ENCODE measurements at regions not wholly inside any gene's neighbourhood (a gene's known extent, or its start where the extent isn't known, plus 50 kb on each side); places are given as distances from the start of the nearest gene placed in this dataset.
"Not testable (repeated sequence)": the region's sequence is repeated elsewhere in the genome, so short reads cannot be mapped to it uniquely, and the experiment has no call there.

- Histone ChIP-seq H3K4me3 (no peak overlapping the region), H3K4me1 (no peaks in the 10 kb centered on the region), H3K9me3 (peaks cover 18 to 41% of the 10 kb centered on the region in 2 donors), H3K27me3 (no peaks in the 10 kb centered on the region), H3K27ac (no peak overlapping the region), H3K36me3 (no peaks in the 10 kb centered on the region)
- TF ChIP-seq, protein P1, sequence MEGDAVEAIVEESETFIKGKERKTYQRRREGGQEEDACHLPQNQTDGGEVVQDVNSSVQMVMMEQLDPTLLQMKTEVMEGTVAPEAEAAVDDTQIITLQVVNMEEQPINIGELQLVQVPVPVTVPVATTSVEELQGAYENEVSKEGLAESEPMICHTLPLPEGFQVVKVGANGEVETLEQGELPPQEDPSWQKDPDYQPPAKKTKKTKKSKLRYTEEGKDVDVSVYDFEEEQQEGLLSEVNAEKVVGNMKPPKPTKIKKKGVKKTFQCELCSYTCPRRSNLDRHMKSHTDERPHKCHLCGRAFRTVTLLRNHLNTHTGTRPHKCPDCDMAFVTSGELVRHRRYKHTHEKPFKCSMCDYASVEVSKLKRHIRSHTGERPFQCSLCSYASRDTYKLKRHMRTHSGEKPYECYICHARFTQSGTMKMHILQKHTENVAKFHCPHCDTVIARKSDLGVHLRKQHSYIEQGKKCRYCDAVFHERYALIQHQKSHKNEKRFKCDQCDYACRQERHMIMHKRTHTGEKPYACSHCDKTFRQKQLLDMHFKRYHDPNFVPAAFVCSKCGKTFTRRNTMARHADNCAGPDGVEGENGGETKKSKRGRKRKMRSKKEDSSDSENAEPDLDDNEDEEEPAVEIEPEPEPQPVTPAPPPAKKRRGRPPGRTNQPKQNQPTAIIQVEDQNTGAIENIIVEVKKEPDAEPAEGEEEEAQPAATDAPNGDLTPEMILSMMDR (IDR thresholded peaks at IDR 0.05) = no peak
- no peak for DNase-seq (ENCODE audit: low spot score)
These were observed 107.2 kb upstream of the C2CD4B start for GRCh38 chr15:62272290-62272689.

DNA sequence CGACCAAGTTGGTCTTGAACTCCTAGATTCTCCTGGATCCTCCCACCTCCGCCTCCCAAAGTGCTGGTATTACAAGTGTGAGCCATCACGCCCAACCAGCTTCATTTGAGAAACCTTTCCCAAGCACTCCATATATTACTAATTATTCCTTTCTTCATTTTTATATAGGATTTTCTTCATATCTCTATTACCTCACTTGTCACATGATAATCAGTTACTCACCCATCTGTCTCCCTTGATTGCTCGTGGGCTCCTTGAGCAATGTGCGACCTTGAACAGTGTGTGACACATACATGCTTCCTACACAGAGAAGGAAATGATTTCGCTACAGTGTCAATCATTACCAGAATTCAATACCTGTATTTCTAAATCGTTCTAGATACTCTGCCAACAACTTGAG lies 110.7 kb upstream of the C2CD4B start:
- H3K27me3 ChIP-seq = no peaks in the 10 kb centered on the region
- H3K9me3 ChIP-seq = peaks cover 0 to 7% of the 10 kb centered on the region in 2 donors
- DNase-seq (ENCODE audit: low spot score) = no peak
- no peak overlapping the region for H3K4me3 ChIP-seq
- no peaks in the 10 kb centered on the region for H3K4me1 ChIP-seq
- H3K27ac ChIP-seq = no peak overlapping the region
- TF ChIP-seq, protein P1 (IDR thresholded peaks at IDR 0.05) = no peak
- no peaks in the 10 kb centered on the region for H3K36me3 ChIP-seq

- H3K4me1 ChIP-seq = no peaks in the 10 kb centered on the region
- no peaks in the 10 kb centered on the region for H3K27me3 ChIP-seq
- H3K4me3 ChIP-seq = no peak overlapping the region
- no peak for DNase-seq (ENCODE audit: low spot score)
- no peaks in the 10 kb centered on the region for H3K9me3 ChIP-seq
- TF ChIP-seq, protein P1 (IDR thresholded peaks at IDR 0.05) = no peak
- H3K27ac ChIP-seq = no peak overlapping the region
- no peaks in the 10 kb centered on the region for H3K36me3 ChIP-seq
These were observed 112.8 kb upstream of the C2CD4B start for GRCh38 chr15:62277816-62278394.

DNA sequence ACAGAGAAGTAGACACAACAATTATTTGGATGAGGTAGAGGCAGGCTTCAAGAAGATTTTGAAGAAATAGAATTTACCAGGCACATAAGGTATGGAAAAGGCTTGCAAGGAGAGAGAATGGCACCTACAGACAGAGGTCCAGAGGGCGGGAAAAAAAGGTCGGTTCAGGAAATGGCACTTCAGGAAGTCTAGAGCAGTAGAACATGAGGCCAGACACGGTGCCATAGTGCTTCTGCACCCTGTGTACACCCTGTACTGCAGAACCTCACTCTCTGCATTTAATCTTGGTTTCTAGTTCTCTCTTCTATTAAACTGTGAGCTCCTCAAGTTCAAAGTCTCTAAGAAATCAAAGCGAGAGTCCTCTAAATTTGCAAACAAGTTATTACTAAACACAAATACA lies 113.4 kb upstream of the C2CD4B start:
- no peak for DNase-seq (ENCODE audit: low spot score)
- no peaks in the 10 kb centered on the region for H3K27me3 ChIP-seq
- H3K9me3 ChIP-seq = no peaks in the 10 kb centered on the region
- no peaks in the 10 kb centered on the region for H3K4me1 ChIP-seq
- H3K36me3 ChIP-seq = no peaks in the 10 kb centered on the region
- H3K27ac ChIP-seq = no peak overlapping the region
- no peak overlapping the region for H3K4me3 ChIP-seq
- TF ChIP-seq, protein P1 (IDR thresholded peaks at IDR 0.05) = no peak

GRCh38 chr15:62279041-62279440 lies 114.0 kb upstream of the C2CD4B start:
- no peaks in the 10 kb centered on the region for H3K27me3 ChIP-seq
- H3K27ac ChIP-seq = no peak overlapping the region
- no peaks in the 10 kb centered on the region for H3K36me3 ChIP-seq
- no peak overlapping the region for H3K4me3 ChIP-seq
- H3K9me3 ChIP-seq = no peaks in the 10 kb centered on the region
- TF ChIP-seq, protein P1 (IDR thresholded peaks at IDR 0.05) = no peak
- H3K4me1 ChIP-seq = no peaks in the 10 kb centered on the region
- DNase-seq (ENCODE audit: low spot score) = no peak

DNA sequence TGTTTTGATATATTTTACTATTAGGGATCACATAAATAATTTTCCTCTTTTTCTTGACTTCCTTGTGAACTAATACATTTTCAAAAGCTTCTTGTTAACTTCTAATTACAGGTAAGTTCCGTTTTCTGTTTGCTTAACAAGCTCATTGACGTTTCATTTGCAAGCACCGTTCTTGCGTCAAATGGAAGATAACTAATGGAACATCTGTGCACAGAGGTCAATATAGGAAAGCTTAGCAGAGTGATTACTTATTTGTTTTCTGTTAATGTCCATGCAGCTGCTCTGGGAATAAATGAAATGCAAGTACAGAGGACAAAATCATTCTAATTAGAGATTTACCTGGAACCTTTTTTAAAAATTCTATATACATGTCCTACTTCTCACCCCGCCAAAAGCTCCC lies 115.5 kb upstream of the C2CD4B start:
- H3K4me1 ChIP-seq = no peaks in the 10 kb centered on the region
- H3K4me3 ChIP-seq = no peak overlapping the region
- TF ChIP-seq, protein P1 (IDR thresholded peaks at IDR 0.05) = no peak
- H3K9me3 ChIP-seq = no peaks in the 10 kb centered on the region
- no peak for DNase-seq (ENCODE audit: low spot score)
- no peak overlapping the region for H3K27ac ChIP-seq
- H3K36me3 ChIP-seq = no peaks in the 10 kb centered on the region
- no peaks in the 10 kb centered on the region for H3K27me3 ChIP-seq

GRCh38 chr15:62281801-62282200 lies 116.7 kb upstream of the C2CD4B start:
- DNase-seq (ENCODE audit: low spot score); H3K4me3 ChIP-seq; H3K9me3 ChIP-seq; H3K4me1 ChIP-seq; H3K27ac ChIP-seq; H3K27me3 ChIP-seq; H3K36me3 ChIP-seq: not testable (repeated sequence)

Data from right atrium auricular region (tissue), 2 donors.